Activated T-helper 1 cell treated with anti-CD3 and anti-CD28 coated beads, Interleukin-2, amount 50 U/mL, for 16 hours (primary cell): ENCODE measurements at regions not wholly inside any gene's neighbourhood (a gene's known extent, or its start where the extent isn't known, plus 50 kb on each side); places are given as distances from the start of the nearest gene placed in this dataset.
"Not testable (repeated sequence)": the region's sequence is repeated elsewhere in the genome, so short reads cannot be mapped to it uniquely, and the experiment has no call there.

Source experiments
- DNase-seq, 2 donors: peaks; one replicate each; pipeline ENCODE4 v3.0.0-alpha.2; 2020; ENCODE audit warnings: low read depth in 1 of 2, low spot score in 1 of 2

DNA sequence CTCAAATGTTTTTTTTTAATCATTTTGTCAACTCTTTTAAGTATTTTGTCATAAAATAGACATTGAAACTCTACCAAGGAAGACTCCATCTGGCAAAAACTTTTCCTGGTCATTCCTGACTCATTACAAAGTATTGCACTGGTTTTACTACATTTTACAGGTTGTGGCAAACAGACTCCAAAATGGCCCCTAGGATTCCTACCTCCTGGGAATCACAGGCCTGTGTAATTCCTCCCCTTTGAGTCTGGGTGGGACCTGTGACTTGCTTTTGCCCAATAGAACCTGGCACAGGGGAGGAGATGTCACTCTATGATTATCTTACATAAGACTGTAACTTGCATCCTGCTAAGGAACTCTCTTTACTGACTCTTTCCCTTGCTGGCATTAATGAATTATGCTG is 123.6 kb upstream of the KCNJ6 start:
- DNase-seq = no peak

DNA sequence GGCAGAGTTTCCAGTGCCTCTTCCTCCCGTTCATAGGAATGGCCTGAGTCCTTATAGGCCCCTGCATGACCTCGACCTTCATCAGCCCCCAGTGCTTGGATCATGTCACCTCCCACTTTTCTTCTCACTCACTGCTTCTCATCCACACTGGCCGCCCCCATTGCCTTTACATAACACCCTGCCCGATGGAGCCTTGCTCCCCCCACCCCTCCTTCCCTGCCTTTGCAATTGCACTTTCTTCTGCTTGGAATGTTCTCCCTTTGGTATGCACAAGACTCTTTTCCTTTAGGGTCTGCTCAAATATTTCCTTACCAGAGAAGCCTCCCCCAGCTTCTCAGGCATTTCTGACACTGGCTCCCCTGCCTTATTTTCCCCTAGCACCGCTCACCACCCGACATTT is 125.2 kb upstream of the KCNJ6 start:
- DNase-seq = no peak

DNA sequence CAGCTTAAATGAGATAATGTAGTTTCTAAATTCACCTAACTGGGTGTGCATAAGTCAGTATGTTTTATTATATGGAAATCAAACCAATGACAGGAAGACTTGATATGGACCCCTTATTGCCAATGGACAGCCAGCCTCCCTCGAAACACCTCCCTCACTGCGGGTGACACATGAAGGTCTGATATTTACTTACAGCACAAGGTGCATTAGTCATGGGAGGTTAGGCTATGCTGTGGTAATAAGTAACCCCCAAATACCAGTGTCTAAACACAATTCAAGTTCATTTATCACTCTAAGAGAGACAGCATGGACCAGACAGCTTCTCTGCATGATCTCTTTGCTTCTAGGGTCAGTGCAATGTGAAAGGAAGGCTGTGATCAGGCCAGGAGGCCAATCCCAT is 126.0 kb upstream of the KCNJ6 start:
- DNase-seq = no peak

DNA sequence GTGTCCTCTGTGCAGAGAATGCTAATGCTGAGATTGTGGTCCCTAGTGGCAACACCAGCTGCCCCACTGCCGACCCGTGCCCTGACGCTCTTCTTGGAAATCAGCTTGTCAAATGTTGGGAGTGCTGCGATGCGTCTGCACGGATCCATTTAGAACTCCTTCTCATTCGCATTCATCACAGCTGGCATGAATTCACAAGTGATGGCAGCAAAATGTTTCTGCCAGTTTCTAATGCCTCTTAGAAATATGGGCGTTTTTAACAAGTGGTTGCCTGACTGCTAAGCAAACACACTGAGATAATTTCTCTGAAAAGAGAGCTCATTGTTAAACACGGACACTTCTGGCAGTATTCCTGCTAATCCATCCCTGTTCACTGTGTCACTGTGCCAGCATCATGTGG is 131.9 kb upstream of the KCNJ6 start:
- DNase-seq = no peak

DNA sequence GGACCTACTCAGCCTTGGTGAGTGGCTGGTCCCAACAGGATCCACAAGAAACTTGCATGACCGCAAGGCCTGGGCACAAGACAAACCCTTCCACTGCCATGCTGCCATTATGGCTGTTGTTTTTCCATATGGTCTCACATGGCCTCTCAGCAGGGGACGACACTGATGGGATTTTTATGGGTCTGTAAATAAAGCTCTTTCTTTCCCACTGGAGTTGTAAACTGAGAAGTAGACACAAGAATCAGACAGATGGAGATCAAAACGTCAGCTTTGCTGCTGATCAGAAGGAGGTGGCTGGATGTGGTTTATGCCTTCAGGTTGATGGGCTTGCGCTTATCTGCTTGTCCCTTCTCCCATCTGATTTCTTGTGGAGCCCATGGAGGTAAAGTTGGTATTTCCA is 138.1 kb upstream of the KCNJ6 start:
- no peak for DNase-seq

DNA sequence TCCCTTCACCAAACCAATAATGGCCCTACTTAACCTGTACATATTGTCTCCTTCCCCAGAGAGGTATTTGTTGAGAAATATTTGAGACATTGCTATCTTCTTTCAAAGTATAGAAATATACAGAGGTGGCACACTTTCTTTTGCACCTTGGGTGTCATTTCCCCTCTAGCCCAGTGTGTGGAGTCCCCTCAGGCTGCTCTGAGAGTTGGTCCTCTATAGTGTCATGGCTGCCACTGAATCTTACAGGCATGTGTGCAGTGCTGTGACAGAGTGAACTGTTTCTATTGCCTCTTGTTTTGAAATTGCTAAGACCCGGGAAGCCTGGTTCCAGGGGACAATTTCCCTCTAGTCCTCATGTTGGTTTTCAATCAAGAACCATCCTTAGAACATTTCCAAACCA is 140.2 kb upstream of the KCNJ6 start:
- DNase-seq = no peak

- DNase-seq = no peak
Measured at GRCh38 chr21:38057626-38058025, 141.4 kb upstream of the KCNJ6 start.

DNA sequence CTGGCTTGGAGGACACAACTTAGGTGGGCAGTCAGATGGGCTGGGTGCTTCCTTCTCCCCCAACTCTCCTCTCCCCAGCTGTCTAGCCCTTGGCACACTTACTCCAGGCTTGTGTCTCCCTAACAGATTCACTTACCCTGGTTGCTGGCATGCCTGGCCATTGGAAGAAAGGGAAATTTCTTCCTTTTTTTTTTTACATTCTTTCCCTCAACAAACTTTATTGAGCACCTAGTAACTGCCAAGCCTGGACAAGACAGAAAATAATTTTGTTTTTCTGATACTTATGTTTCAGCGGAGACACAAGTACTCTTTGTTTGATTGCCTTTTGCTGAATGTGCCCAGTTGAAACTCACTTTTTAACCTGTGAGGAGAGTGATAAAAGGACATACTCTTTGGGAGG is 144.3 kb upstream of the KCNJ6 start:
- DNase-seq = no peak

GRCh38 chr21:38067086-38067739 is 151.0 kb upstream of the KCNJ6 start:
- DNase-seq = no peak

- DNase-seq = no peak
Measured at GRCh38 chr21:38072489-38072888, 156.2 kb upstream of the KCNJ6 start.

GRCh38 chr21:38075833-38076587 is 159.8 kb upstream of the KCNJ6 start:
- DNase-seq = no peak

- no peak for DNase-seq
Measured at GRCh38 chr21:38077569-38077968, 161.3 kb upstream of the KCNJ6 start.

DNA sequence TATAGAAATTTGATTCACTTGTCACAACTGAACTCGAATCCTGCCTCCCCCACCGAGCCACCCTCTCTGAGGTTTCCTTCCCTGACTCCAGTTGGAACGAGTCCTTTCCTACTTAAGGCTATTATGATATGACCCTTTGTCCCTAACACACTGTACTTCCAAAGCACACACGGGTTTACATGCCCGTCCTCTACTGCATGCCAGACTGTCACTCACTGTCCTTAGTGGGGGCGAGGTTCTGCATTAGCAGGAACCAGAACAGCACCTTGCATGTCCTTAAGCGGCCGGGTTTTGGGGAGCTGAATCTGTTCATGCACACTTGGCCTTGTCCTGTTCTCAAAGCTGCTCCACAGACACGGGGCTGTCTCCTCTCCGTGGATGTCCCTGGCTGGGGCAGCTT is 164.6 kb upstream of the KCNJ6 start:
- no peak for DNase-seq

DNA sequence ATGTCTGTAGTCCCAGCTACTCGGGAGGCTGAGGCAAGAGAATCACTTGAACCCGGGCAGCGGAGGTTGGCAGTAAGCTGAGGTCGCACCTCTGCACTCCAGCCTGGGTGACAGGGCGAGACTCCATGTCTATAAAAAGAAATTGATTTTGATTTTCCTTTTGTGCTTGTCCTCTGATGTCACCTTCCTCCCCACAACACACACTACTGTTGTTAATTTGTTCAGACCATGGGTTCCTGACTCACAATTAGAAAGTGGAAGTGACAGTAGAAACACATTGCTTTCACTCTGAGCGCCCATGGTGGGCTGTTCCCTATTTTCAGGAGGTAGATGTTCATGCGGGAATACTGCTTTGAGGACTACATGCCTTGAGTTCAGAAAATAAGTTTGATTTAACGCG is 165.5 kb upstream of the KCNJ6 start:
- DNase-seq = no peak

GRCh38 chr21:38082936-38083485 is 166.8 kb upstream of the KCNJ6 start:
- DNase-seq = no peak

DNA sequence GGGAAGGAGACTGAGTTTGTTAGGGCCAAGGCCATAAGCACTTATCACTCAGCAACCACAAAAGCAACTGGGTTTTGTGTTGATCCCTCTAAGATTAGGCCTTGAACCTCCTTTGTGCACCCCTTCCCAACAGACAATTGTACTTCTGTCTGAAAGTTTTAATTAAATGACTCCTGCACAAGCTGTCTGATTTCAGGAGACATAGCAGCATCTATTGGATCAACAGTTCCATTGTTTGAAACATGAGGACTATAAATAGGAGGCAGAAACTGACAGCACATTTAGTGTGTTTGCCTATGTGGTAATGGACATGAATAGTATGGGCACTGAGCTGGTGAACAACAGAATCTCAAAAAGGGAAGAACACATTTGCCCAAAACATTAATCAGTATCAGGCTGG is 167.3 kb upstream of the KCNJ6 start:
- no peak for DNase-seq

- DNase-seq = no peak
Measured at GRCh38 chr21:38086580-38086979, 170.2 kb upstream of the KCNJ15 start.

- no peak for DNase-seq
Measured at GRCh38 chr21:38088916-38089762, 167.7 kb upstream of the KCNJ15 start.

GRCh38 chr21:38089763-38090046 is 167.1 kb upstream of the KCNJ15 start:
- DNase-seq = no peak

DNA sequence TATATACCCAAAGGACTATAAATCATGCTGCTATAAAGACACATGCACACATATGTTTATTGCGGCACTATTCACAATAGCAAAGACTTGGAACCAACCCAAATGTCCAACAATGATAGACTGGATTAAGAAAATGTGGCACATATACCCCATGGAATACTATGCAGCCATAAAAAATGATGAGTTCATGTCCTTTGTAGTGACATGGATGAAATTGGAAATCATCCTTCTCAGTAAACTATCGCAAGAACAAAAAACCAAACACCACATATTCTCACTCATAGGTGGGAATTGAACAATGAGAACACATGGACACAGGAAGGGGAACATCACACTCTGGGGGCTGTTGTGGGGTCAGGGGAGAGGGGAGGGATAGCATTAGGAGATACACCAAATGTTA is 165.7 kb upstream of the KCNJ15 start:
- DNase-seq = not testable (repeated sequence)

DNA sequence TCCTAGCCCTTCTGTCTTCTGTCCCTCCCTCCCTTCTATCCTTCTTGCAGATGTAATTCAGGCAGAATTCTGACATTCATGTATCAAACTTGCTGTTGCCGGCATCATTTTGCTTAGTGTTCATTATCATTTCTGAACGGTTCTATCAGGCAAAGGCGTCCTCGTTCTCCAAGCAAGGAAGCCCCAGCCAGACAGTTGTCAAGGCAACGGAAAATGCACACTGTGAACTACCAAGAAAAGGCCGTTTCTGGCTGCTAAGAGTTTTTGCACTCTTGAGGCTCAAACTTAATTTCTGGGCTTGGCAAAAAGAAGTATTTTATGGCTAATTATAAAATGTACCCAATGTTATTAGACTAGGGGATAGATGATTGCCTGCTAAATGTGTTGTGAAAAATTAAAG is 164.7 kb upstream of the KCNJ15 start:
- no peak for DNase-seq

DNA sequence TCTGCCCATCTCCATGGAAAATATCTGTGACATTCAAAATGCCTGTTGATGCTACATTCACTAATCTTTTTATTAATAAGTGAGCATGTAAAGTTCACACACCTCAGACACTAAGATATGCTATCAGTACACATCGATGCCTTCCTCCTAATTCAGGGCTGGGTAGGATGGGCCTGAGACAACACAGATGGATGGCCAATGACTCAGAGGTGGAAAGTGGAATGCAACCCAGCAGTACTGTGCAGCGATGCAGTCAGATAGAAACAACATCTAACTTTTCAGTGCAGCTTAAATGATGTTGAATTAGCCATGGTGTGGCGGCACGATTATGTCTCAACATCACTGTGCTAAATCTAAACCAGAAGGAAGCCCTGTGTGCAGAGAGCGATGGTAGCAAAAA is 161.6 kb upstream of the KCNJ15 start:
- DNase-seq = no peak
